SK-N-MC (cell line): ENCODE measurements at regions not wholly inside any gene's neighbourhood (a gene's known extent, or its start where the extent isn't known, plus 50 kb on each side); places are given as distances from the start of the nearest gene placed in this dataset.

Source experiments
- DNase-seq: peaks from one replicate; pipeline ENCODE4 v3.0.0-alpha.2; 2011; ENCODE audit warnings: low read depth, low spot score
- H3K27ac ChIP-seq: fragments of 200-600 bp; sonication (generic); 2 replicates; pipeline ENCODE4 v1.5.1; 2016; ENCODE audit warnings: mixed run types
- H3K36me3 ChIP-seq: fragments of 200-600 bp; sonication (generic); 2 replicates; pipeline ENCODE4 v1.6.1; 2017; ENCODE audit warnings: antibody characterized with exemption, low read length, mixed read lengths; ENCODE audit not compliant: insufficient read depth
- H3K4me3 ChIP-seq: fragments of 200-600 bp; sonication (generic); 2 replicates; pipeline ENCODE4 v1.5.1; 2016
- H3K9ac ChIP-seq: fragments of 200-600 bp; sonication (generic); 2 replicates; pipeline ENCODE4 v1.8.0; 2017; ENCODE audit warnings: mixed run types, mixed read lengths; ENCODE audit not compliant: insufficient read length
- H3K9me3 ChIP-seq: fragments of 200-600 bp; sonication (generic); 2 replicates; pipeline ENCODE4 v1.6.1; 2017; ENCODE audit warnings: low read depth, mild to moderate bottlenecking, antibody characterized with exemption, low read length, moderate library complexity, mixed read lengths
- EZH2 ChIP-seq: fragments of 200-600 bp; sonication (generic); IDR thresholded peaks from one replicate; pipeline ENCODE4 v1.6.1; 2017; ENCODE audit warnings: antibody characterized with exemption
- FOXP2 ChIP-seq: optimal IDR thresholded peaks from 2 replicates; pipeline ENCODE3; 2011; ENCODE audit warnings: mild to moderate bottlenecking, moderate library complexity; ENCODE audit not compliant: insufficient read depth; ENCODE audit errors: extremely low read length, control extremely low read depth
- POLR2AphosphoS5 ChIP-seq: IDR thresholded peaks from 2 replicates; pipeline ENCODE4 v1.6.1; 2012; ENCODE audit warnings: mild to moderate bottlenecking, low read depth, low read length, borderline replicate concordance

DNA sequence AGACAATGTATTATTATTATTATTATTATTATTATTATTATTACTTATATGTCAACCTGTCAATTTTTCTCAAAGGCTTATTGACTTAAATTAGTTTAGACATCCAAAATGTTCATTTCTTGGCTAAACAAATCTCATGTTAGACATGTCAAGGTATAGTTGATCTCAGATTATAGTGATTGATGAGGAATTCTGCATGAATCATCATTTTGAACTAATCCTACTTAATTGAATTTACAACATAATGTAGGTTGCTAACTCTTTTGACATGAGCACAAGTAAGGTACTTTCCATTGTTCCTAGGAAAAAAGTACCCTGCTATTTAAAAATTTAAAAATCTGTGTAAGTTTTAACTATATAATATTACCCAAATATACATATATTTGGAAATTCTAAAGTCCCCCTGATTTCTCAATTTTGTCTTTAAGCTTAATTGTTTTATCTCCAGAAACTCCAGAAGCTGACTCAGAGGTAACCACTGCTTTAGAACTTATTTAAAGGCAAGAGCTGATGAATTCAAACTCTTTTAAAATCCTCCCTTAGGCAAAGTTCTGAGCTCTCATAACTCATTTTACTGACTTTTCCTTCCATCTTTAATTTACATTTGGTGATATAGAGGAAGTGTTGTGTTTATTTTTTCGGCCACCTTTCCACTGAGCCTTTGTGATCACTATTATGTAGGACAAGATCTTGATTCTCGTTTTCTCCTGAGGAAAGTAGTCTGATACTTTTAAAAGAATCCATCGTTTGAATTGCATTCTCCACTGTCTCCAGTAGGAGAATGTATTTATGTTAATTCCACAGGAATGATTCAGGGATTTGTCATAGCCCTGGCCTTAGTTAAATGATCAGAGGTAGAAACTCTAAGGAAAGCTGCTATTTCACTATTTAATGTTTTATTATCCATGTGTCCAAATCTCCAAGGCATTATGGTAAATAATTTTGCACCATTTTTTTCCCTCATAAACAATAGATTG is 1304.5 kb downstream of the AACS start:
- Histone ChIP-seq H3K27ac (peak overlapping the region; percentile 42), H3K9me3 (no peaks in the 10 kb centered on the region), H3K4me3 (peak overlapping the region; percentile 17; the same call in 1 of the 2 replicates), H3K36me3 (no peaks in the 10 kb centered on the region), H3K9ac (no peak overlapping the region)
- DNase-seq: peak; percentile 44
- TF ChIP-seq FOXP2: no peak
- TF ChIP-seq POLR2AphosphoS5: no peak
- no peak for TF ChIP-seq EZH2

DNA sequence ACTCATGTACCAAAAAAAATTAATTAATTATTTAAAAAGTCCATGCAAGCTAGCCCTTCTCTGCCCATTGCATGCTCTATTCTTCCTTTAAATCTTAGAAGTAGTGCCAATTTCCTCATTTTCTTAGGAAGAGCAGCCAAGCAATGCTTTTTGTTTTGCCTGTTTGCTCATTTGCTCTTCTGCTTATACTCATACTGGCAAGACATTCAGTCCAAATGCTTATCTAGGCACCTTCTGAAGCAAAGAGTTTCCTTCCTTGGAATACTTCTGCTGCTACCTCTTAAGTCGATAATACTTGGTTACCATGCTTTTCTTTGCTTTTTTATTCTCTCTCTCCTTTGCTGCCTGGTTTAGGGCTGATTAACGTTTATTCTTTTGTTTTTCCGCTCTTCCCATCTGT is 1318.3 kb downstream of the AACS start:
- TF ChIP-seq EZH2 (no peak), FOXP2 (no peak), POLR2AphosphoS5 (no peak)

DNA sequence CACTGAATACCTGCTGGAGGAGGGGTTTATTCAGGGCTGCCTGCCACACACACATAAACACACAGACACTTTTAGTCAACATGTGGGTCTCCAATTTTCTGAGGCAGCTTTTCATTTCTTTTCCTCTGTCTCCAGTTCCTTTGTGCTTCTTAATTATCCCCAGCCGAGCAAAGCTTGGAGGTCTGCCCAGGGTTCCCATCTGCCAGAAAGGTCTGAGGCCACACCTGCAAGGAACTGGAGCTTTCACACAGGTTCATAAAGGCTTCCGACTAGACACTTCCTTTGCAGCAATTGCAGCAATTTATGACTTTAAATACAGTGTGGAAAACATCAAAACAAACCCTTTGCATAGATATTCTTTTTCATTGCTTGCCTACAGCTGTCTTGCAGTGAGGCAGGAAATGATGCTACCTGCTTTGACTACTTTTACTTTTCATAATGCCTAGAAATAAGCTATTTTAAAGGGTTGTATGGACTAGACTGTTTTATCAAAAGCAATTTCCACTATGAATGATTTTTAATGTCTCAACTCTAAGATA is 1318.9 kb downstream of the AACS start:
- Histone ChIP-seq H3K27ac (no peak overlapping the region), H3K4me3 (no peak overlapping the region), H3K9ac (no peak overlapping the region), H3K36me3 (no peaks in the 10 kb centered on the region), H3K9me3 (peaks cover 3% of the 10 kb centered on the region; the same call in 1 of the 2 replicates)
- no peak for DNase-seq
- TF ChIP-seq FOXP2: no peak
- TF ChIP-seq POLR2AphosphoS5: no peak
- TF ChIP-seq EZH2: no peak

More for the DNA sequence above, 1318.3 kb downstream of the AACS start:
- Histone ChIP-seq H3K4me3 (no peak overlapping the region), H3K27ac (no peak overlapping the region), H3K36me3 (no peaks in the 10 kb centered on the region), H3K9ac (no peak overlapping the region), H3K9me3 (peaks cover 3% of the 10 kb centered on the region; the same call in 1 of the 2 replicates)
- DNase-seq: no peak

GRCh38 chr12:126385785-126386184 is 1320.5 kb downstream of the AACS start:
- Histone ChIP-seq H3K9me3 (peaks cover 3% of the 10 kb centered on the region; the same call in 1 of the 2 replicates), H3K4me3 (no peak overlapping the region), H3K36me3 (no peaks in the 10 kb centered on the region), H3K27ac (no peak overlapping the region), H3K9ac (no peak overlapping the region)
- no peak for DNase-seq
- TF ChIP-seq EZH2 (no peak), POLR2AphosphoS5 (no peak), FOXP2 (no peak)

- peak; percentile 72 for DNase-seq
- H3K27ac ChIP-seq: peak overlapping the region; percentile 71
- no peak for TF ChIP-seq POLR2AphosphoS5
- TF ChIP-seq EZH2: no peak
- no peaks in the 10 kb centered on the region for H3K36me3 ChIP-seq
- peak overlapping the region; percentile 70 for H3K4me3 ChIP-seq
- H3K9me3 ChIP-seq: no peaks in the 10 kb centered on the region
- peak overlapping the region; percentile 49 for H3K9ac ChIP-seq
Measured at GRCh38 chr12:126389220-126389841, 1324.1 kb downstream of the AACS start.

GRCh38 chr12:126389961-126390360 is 1324.7 kb downstream of the AACS start:
- Histone ChIP-seq H3K27ac (no peak overlapping the region), H3K4me3 (peak overlapping the region; percentile 70), H3K9me3 (no peaks in the 10 kb centered on the region), H3K9ac (no peak overlapping the region), H3K36me3 (no peaks in the 10 kb centered on the region)
- no peak for DNase-seq
- TF ChIP-seq FOXP2 (no peak), POLR2AphosphoS5 (no peak), EZH2 (no peak)

GRCh38 chr12:126390969-126391566 is 1325.8 kb downstream of the AACS start:
- H3K27ac ChIP-seq: no peak overlapping the region
- H3K9ac ChIP-seq: no peak overlapping the region
- TF ChIP-seq EZH2: no peak
- TF ChIP-seq POLR2AphosphoS5: no peak
- TF ChIP-seq FOXP2: no peak
- DNase-seq: no peak
- no peaks in the 10 kb centered on the region for H3K9me3 ChIP-seq
- no peaks in the 10 kb centered on the region for H3K36me3 ChIP-seq
- H3K4me3 ChIP-seq: no peak overlapping the region

GRCh38 chr12:126396536-126396935 is 1331.3 kb downstream of the AACS start:
- Histone ChIP-seq H3K27ac (no peak overlapping the region), H3K9ac (no peak overlapping the region), H3K4me3 (no peak overlapping the region), H3K9me3 (no peaks in the 10 kb centered on the region), H3K36me3 (no peaks in the 10 kb centered on the region)
- DNase-seq: no peak
- TF ChIP-seq EZH2 (no peak), FOXP2 (no peak)
